ENCODE measurements at regions not wholly inside any gene's neighbourhood (a gene's known extent, or its start where the extent isn't known, plus 50 kb on each side); places are given as distances from the start of the nearest gene placed in this dataset.

DNA sequence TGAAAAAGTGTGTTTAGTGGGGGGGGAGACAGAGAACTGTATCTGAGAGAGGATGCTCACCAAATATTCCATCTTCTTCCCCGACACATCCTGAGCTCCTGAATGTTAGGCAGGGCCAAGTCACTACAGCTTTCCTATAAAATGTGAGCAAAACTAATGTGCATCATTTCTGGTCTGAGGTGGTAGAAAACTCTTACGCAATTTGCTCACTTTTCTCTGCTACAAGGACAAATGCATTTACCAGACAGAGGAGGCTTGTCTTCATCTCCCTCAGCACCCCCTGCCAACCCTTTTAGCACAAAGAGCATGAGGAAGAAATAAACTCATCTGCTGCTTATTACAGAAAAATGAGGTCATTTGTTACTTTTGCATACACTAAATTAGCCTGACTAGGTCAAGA is 554.0 kb downstream of the RNF144A start:
- ChIA-PET CTCF (no interaction called here), POLR2A (no interaction called here)
- DNase-seq (ENCODE audit: low read depth in 1 of 2, low spot score in 1 of 2): no peak
- FAIRE-seq: no peak
- Histone ChIP-seq H3K4me2 (no peak overlapping the region), H3K4me3 (no peak overlapping the region), H3K9me3 (no peaks in the 10 kb centered on the region; the same call in 2 of the 3 replicates), H3K4me1 (no peaks in the 10 kb centered on the region), H3K27ac (no peak overlapping the region)
- WGBS (ENCODE audit: missing lambda C conversion rate): 53% methylated on average over 2 of the region's 2 CpGs
- no peak for TF ChIP-seq CHD4 (IDR thresholded peaks at IDR 0.05; ENCODE audit: borderline replicate concordance)
- peak in 1 of 2 experiments; percentile 25; a peak in 1 of 4 replicates for TF ChIP-seq CEBPB (IDR thresholded peaks at IDR 0.05)
- no peak for ATAC-seq

GRCh38 chr2:7472465-7472864 is 555.3 kb downstream of the RNF144A start:
- ATAC-seq: no peak
- Histone ChIP-seq H3K9me3 (no peaks in the 10 kb centered on the region; the same call in 2 of the 3 replicates), H3K27ac (no peak overlapping the region), H3K4me3 (no peak overlapping the region), H3K4me2 (no peak overlapping the region), H3K4me1 (no peaks in the 10 kb centered on the region)
- FAIRE-seq: no peak
- WGBS (ENCODE audit: missing lambda C conversion rate): 37% methylated on average over 2 of the region's 2 CpGs
- TF ChIP-seq, protein P1, sequence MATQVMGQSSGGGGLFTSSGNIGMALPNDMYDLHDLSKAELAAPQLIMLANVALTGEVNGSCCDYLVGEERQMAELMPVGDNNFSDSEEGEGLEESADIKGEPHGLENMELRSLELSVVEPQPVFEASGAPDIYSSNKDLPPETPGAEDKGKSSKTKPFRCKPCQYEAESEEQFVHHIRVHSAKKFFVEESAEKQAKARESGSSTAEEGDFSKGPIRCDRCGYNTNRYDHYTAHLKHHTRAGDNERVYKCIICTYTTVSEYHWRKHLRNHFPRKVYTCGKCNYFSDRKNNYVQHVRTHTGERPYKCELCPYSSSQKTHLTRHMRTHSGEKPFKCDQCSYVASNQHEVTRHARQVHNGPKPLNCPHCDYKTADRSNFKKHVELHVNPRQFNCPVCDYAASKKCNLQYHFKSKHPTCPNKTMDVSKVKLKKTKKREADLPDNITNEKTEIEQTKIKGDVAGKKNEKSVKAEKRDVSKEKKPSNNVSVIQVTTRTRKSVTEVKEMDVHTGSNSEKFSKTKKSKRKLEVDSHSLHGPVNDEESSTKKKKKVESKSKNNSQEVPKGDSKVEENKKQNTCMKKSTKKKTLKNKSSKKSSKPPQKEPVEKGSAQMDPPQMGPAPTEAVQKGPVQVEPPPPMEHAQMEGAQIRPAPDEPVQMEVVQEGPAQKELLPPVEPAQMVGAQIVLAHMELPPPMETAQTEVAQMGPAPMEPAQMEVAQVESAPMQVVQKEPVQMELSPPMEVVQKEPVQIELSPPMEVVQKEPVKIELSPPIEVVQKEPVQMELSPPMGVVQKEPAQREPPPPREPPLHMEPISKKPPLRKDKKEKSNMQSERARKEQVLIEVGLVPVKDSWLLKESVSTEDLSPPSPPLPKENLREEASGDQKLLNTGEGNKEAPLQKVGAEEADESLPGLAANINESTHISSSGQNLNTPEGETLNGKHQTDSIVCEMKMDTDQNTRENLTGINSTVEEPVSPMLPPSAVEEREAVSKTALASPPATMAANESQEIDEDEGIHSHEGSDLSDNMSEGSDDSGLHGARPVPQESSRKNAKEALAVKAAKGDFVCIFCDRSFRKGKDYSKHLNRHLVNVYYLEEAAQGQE (IDR thresholded peaks at IDR 0.05): no peak
- no peak for TF ChIP-seq RFX5 (IDR thresholded peaks at IDR 0.05)
- no peak for TF ChIP-seq ELK1 (IDR thresholded peaks at IDR 0.05; ENCODE audit: low read depth, low read length)
- TF ChIP-seq KDM1A (IDR thresholded peaks at IDR 0.05; ENCODE audit: low read depth): no peak
- peak; percentile 17 for TF ChIP-seq MAFK (IDR thresholded peaks at IDR 0.05; ENCODE audit: partially characterized antibody)
- TF ChIP-seq MYC (IDR thresholded peaks at IDR 0.05; ENCODE audit: borderline replicate concordance, low read length): no peak
- POLR2A ChIA-PET: no interaction called here
- DNase-seq (ENCODE audit: low read depth in 1 of 2, low spot score in 1 of 2): no peak
- CTCF ChIA-PET: interaction anchor here (0.6 kb wide), 1 partner anchor 294 kb away, joined by 3 read pairs; no protein-coding TSS in a partner anchor

GRCh38 chr2:7473135-7473771 is 556.0 kb downstream of the RNF144A start:
- CTCF ChIA-PET: no interaction called here
- H3K4me2 ChIP-seq: no peak overlapping the region
- no peak for DNase-seq (ENCODE audit: low read depth in 1 of 2, low spot score in 1 of 2)
- FAIRE-seq: no peak
- WGBS (ENCODE audit: missing lambda C conversion rate): 31% methylated on average over 7 of the region's 7 CpGs
- H3K4me3 ChIP-seq: no peak overlapping the region
- H3K4me1 ChIP-seq: no peaks in the 10 kb centered on the region
- ATAC-seq: no peak
- no peaks in the 10 kb centered on the region; the same call in 2 of the 3 replicates for H3K9me3 ChIP-seq
- TF ChIP-seq MAFK (IDR thresholded peaks at IDR 0.05; ENCODE audit: partially characterized antibody) (peak; percentile 42), E2F6 (IDR thresholded peaks at IDR 0.05; ENCODE audit: borderline replicate concordance, low read depth) (no peak), RFX5 (IDR thresholded peaks at IDR 0.05) (no peak)
- no peak overlapping the region for H3K27ac ChIP-seq
- POLR2A ChIA-PET: no interaction called here

- no peaks in the 10 kb centered on the region; the same call in 2 of the 3 replicates for H3K9me3 ChIP-seq
- POLR2A ChIA-PET: no interaction called here
- ATAC-seq (no peak), DNase-seq (ENCODE audit: low read depth in 1 of 2, low spot score in 1 of 2) (no peak), FAIRE-seq (no peak)
- CTCF ChIA-PET: no interaction called here
- no peaks in the 10 kb centered on the region for H3K4me1 ChIP-seq
- H3K4me2 ChIP-seq: no peak overlapping the region
- H3K27ac ChIP-seq: no peak overlapping the region
- H3K4me3 ChIP-seq: no peak overlapping the region
- TF ChIP-seq NFE2L2 (conservative IDR thresholded peaks at IDR 0.05; ENCODE audit: low read length): no peak
- TF ChIP-seq MAZ (IDR thresholded peaks at IDR 0.05; ENCODE audit: borderline replicate concordance, low read depth, low read length): no peak
- no peak for TF ChIP-seq FOSL2 (IDR thresholded peaks at IDR 0.05)
- no peak for TF ChIP-seq FOSL2 (CRISPR knock-in tag; IDR thresholded peaks at IDR 0.05)
- TF ChIP-seq NR3C1 (IDR thresholded peaks at IDR 0.05): no peak
- TF ChIP-seq ZC3H11A (IDR thresholded peaks at IDR 0.05): no peak
- no peak for TF ChIP-seq SMC3 (IDR thresholded peaks at IDR 0.05)
- no peak for TF ChIP-seq EHMT2 (IDR thresholded peaks at IDR 0.05; ENCODE audit: low read depth)
- TF ChIP-seq MAFK (IDR thresholded peaks at IDR 0.05; ENCODE audit: partially characterized antibody): no peak
- TF ChIP-seq GATA3 (IDR thresholded peaks at IDR 0.05; ENCODE audit: borderline replicate concordance): no peak
- no peak for TF ChIP-seq HES2 (IDR thresholded peaks at IDR 0.05)
- no peak for TF ChIP-seq NPAS2 (CRISPR knock-in tag; IDR thresholded peaks at IDR 0.05; ENCODE audit: borderline replicate concordance)
- TF ChIP-seq, protein P2, sequence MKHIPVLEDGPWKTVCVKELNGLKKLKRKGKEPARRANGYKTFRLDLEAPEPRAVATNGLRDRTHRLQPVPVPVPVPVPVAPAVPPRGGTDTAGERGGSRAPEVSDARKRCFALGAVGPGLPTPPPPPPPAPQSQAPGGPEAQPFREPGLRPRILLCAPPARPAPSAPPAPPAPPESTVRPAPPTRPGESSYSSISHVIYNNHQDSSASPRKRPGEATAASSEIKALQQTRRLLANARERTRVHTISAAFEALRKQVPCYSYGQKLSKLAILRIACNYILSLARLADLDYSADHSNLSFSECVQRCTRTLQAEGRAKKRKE (CRISPR knock-in tag; IDR thresholded peaks at IDR 0.05; ENCODE audit: low read depth): no peak
- TF ChIP-seq, protein P3, sequence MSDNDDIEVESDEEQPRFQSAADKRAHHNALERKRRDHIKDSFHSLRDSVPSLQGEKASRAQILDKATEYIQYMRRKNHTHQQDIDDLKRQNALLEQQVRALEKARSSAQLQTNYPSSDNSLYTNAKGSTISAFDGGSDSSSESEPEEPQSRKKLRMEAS (IDR thresholded peaks at IDR 0.05): no peak
- no peak for TF ChIP-seq HDAC2 (IDR thresholded peaks at IDR 0.05)
- TF ChIP-seq RAD21 (conservative IDR thresholded peaks at IDR 0.05 in 1 of 2, IDR thresholded peaks at IDR 0.05 in 1 of 2): no peak
- no peak for TF ChIP-seq HOXB13 (CRISPR knock-in tag; IDR thresholded peaks at IDR 0.05; ENCODE audit: low read depth)
Observed at GRCh38 chr2:7476371-7476770, 559.2 kb downstream of the RNF144A start.
